GM18867 (cell line): ENCODE measurements at regions not wholly inside any gene's neighbourhood (a gene's known extent, or its start where the extent isn't known, plus 50 kb on each side); places are given as distances from the start of the nearest gene placed in this dataset.
A peak's percentile ranks its signal among the peaks of the same experiment; 100 is the strongest.

ENCODE experiments used
- ATAC-seq: cut with Tn5 transposase; IDR thresholded peaks from one replicate; pipeline ENCODE4 v1.9.1; 2021; ENCODE audit warnings: mild to moderate bottlenecking, moderate library complexity; ENCODE audit not compliant: unreplicated experiment

GRCh38 chrX:46447384-46447783 lies 97.8 kb downstream of the ZNF674 start:
- ATAC-seq: no peak

- peak; percentile 94 for ATAC-seq
These were observed 98.4 kb downstream of the ZNF674 start for GRCh38 chrX:46446727-46447378.

GRCh38 chrX:46444011-46444410 lies 101.2 kb downstream of the ZNF674 start:
- ATAC-seq: no peak

GRCh38 chrX:46436744-46437143 lies 108.5 kb downstream of the ZNF674 start:
- ATAC-seq: no peak

- ATAC-seq: no peak
These were observed 111.3 kb downstream of the ZNF674 start for GRCh38 chrX:46433892-46434291.

GRCh38 chrX:46408553-46409407 lies 136.4 kb downstream of the ZNF674 start:
- ATAC-seq: no peak

GRCh38 chrX:46407753-46408130 lies 137.5 kb downstream of the ZNF674 start:
- no peak for ATAC-seq

GRCh38 chrX:46407036-46407752 lies 138.0 kb downstream of the ZNF674 start:
- no peak for ATAC-seq

GRCh38 chrX:46404774-46405173 lies 140.4 kb downstream of the ZNF674 start:
- no peak for ATAC-seq

- ATAC-seq: no peak
These were observed 144.4 kb downstream of the ZNF674 start for GRCh38 chrX:46400530-46401443.

GRCh38 chrX:46398874-46399273 lies 146.3 kb downstream of the ZNF674 start:
- no peak for ATAC-seq

GRCh38 chrX:46398126-46398525 lies 147.1 kb downstream of the ZNF674 start:
- no peak for ATAC-seq

GRCh38 chrX:46386511-46386910 lies 158.7 kb downstream of the ZNF674 start:
- ATAC-seq: no peak

- no peak for ATAC-seq
These were observed 162.2 kb downstream of the ZNF674 start for GRCh38 chrX:46383006-46383405.

GRCh38 chrX:46382595-46382994 lies 162.6 kb downstream of the ZNF674 start:
- no peak for ATAC-seq

GRCh38 chrX:46381630-46382029 lies 163.6 kb downstream of the ZNF674 start:
- peak; percentile 70 for ATAC-seq

- no peak for ATAC-seq
These were observed 165.0 kb downstream of the ZNF674 start for GRCh38 chrX:46380148-46380752.

- no peak for ATAC-seq
These were observed 168.9 kb downstream of the ZNF674 start for GRCh38 chrX:46376246-46376885.

- no peak for ATAC-seq
These were observed 169.4 kb downstream of the ZNF674 start for GRCh38 chrX:46375831-46376230.

- ATAC-seq: no peak
These were observed 170.8 kb downstream of the ZNF674 start for GRCh38 chrX:46374371-46374770.
